Activated naive CD4-positive, alpha-beta T cell treated with Interleukin-2 at 50 U/mL for 16 hours (primary cell): ENCODE measurements at regions not wholly inside any gene's neighbourhood (a gene's known extent, or its start where the extent isn't known, plus 50 kb on each side); places are given as distances from the start of the nearest gene placed in this dataset.

Experiments
- DNase-seq: peaks from one replicate; pipeline ENCODE4 v3.0.0-alpha.2; 2020

DNA sequence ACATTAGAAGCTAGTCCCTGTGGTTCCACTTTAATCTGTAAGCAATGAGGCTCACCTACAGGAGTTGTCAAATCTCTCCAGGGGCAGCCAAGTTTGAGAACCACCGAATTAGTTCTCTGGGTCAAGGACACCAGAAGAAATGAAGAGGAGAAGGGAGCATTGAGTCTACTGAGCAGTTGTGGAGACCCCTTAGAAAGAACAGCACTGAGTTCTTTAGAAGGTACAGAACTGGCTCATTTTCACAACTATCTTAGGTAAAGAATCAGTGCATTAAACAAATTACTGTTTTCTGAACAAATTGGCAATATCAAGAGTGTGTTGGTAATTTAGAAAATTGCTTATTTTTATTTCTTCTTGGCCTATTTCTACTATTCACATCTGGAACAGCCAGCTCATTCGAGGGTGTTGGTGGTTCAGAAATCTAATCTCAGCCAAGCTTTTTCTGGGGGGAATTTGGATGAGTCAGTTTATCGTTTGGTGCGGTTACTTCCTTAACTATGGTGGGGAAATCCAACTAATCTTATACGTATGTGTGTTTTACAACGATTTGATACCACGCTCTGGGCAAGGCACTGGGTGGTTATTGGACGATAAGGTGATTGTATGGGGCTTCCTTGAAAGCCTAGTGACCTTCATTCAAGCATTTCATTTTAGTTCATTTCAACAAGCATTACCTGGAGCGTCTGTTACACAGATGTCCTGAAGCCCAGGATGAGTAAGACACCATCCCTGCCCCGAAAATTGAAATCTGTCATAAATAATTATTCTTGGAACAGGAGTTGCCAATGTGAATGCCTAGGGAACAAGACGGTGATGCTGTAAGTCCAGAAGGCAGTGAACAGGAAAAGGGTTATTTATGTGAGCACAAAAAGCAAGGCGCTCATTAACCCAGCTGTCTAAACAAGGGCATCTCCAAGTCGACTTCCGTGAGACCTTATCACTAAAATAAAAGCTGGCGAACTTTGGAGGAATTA lies 52.0 kb upstream of the TMPRSS2 start:
- DNase-seq: no peak

DNA sequence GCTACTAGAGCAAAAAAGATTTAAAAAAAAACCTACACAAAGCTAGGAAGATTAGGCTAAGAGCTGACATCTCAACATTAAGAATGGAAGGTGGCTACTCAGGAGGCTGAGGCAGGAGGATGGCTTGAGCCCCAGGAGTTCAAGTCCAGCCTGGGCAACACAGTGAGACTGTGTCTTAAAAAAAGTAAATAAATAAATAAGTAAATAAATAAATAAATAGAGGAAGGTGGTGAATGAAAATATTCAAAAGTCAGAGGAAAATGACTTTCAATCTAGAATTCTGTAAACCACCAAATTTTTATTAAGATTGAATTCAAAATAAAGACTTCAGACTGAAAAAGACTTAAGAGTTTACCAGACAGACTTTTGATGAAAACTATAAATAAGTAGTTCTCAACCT lies 50.9 kb upstream of the TMPRSS2 start:
- no peak for DNase-seq

DNA sequence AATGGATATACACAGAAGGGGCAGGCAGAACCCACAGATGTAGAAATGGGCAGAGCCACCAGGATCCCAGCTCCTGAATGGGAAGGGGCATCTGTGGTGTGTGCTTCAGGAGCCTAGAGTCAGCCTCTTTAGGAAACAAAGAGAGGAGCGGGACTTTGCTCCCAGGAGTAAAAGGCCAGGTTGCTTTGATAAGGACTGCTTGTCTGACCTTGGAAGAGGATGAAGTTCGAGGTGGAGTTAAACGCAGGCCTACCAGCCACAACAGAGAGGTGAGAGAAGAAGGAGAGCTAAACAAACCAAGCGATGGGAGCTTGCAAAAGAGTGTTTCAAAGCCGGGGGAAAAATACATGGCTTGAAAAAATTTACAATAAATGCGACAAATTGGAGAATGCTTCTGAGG lies 49.9 kb upstream of the TMPRSS2 start:
- no peak for DNase-seq
